GM18870 (cell line): ENCODE measurements at regions not wholly inside any gene's neighbourhood (a gene's known extent, or its start where the extent isn't known, plus 50 kb on each side); places are given as distances from the start of the nearest gene placed in this dataset.

Source experiments
- ATAC-seq: cut with Tn5 transposase; IDR thresholded peaks from one replicate; pipeline ENCODE4 v1.9.1; 2021; ENCODE audit warnings: moderate library complexity; ENCODE audit not compliant: unreplicated experiment

DNA sequence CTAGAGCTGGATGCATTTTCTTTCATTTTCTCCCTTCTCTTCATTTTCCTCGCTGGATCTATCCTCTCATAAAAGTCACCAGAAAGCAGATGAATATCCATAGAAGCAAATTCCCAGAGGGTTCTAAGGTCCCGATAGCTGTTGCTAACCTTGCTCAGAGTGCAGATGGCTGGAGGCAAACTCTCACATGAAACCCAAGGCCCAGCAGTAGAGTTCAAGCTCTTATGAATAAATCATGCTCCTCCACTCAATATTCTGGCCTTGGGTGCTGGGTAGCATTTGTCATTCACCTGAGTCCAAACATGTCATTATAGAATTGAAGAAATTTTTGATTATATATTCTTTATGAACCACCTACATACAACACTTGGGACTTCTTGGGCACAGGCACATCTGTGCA is 539.7 kb upstream of the MARCKS start:
- ATAC-seq, result no peak

DNA sequence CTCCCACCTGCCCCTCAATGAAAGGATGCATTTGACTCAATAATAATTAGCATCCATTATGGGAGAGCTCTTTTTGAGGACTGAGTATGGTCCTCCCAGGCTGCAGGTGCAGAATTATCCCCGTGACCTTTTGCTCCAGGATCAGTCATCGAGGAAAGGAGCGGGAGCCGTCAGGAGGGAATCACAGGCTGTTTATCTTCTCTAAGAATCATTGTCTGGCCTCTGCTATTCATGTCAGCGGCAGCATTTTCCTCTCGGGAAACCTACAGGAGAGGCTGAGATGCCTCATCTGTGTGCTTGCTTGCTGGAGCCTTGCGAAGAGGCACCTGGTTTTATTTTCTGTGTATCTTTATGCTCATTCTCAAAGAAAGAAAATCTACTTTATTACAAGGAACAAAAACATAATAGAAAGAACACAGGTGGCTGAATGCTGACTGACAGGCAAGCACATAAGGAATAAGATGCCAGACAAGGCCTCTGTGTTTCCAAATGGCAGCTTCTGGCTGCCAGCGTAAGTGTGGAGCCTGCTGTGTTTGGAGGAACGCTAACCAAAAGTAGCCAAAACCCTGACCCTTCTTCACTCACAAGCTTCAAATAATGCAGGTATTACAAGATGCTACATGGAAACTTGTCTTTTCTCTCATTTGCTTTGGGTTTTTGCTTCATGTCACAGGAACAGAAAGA is 539.1 kb upstream of the MARCKS start:
- ATAC-seq, result no peak

DNA sequence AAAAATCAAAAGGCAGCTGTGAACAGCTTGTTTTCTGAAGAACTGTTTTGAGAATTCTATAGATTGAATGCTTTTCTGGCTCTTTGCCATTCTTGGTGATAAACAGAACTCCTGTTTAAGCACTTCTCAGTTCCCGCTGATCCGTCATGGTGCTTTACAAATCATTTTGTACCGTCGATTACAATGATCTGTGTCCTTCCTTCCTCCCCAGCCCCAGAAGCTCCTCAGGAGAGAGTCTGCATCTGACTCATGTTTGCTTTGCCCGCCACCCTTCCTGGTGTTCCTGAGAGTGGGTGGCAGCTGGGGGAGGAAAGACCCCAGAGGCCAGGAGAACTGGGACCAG is 538.6 kb upstream of the MARCKS start:
- no peak for ATAC-seq

DNA sequence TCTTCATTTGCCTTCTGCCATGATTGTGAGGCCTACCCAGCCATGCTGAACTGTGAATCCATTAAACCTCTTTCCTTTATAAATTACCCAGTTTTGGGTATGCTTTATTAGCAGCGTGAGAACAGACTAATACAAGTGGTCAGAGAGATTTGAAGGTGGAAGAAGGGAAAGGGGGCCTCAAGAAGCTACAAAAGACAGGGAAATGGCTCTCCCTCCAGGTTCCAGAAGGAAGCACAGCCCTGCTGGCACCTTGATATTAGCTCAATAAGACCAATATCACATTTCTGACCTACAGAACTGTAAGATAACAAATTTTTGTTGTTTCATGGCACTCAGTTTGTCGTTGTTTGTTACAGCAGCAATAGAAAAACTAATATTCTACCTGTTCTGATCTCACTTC is 536.5 kb upstream of the MARCKS start:
- no peak for ATAC-seq

DNA sequence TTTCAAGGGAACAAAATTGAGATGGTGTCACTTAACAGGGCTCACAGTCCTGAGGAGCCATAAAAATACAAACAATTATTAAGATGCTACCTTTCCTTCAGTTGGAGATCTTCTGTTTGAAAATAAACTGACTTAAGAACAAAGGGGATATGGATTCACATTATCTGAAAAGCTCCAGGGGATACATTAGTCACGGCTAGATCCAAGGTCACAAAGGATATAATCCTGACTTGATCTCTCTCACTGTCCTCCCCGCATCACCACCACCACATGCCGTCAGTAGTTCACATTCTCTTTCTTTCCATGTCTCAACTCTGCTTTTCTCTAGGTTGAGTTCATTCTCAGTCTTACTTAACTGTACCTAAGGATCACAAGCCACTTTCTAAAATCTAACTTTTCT is 530.4 kb upstream of the MARCKS start:
- no peak for ATAC-seq

DNA sequence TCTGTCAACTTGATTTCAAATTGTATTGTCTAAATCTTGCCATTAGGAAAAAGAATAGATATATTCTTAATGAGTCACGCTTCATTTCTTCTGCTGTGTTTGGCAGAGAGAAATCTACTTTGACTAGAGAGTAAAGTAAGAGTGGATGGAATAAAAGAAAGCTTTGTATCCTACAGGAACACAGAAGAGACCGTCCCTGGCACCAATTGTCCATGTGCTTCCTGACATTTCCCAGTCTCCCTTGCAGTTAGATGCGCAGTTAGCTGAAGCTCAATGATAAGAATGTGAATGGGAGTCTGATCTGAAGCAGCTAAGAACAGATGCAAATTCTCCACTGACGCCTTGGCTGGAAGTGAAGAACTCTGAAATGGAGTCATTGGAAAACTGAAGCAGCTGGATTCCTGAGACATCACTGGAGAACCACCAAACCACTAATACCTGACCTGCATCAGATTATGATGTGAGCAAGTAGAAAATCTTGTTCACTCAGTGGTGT is 528.2 kb upstream of the MARCKS start:
- ATAC-seq, result no peak

DNA sequence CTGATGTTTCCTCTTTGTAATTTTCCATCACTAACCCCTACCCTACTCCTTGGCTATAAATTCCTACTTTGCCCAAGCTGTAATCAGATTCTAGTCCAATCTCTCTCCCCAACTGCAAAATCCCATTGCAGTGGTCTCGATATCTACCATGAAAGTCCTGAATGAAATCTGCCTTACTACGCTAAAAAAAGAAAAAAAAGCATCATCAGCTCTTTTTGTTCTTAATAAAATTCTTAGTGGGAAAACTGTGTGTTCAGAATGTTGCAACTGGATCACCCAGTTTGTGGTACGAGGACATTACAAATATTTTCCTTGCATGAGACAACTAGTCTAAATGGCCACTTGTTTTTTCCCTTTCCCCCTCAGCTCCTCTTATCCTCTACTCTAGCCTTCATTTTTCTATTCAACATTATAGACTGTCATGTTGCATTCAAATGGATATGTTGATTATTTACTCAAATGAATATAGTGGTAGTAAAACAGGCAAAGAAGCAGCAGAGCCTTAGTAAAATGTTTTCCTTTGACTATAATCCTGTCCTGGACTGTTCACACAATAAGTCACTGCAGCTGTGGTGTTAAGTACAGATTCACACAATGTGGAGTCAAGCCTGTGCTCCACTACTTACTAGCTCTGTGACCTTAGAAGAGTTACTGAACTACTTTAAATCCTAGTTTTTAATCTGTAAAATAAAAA is 527.1 kb upstream of the MARCKS start:
- ATAC-seq, result no peak

DNA sequence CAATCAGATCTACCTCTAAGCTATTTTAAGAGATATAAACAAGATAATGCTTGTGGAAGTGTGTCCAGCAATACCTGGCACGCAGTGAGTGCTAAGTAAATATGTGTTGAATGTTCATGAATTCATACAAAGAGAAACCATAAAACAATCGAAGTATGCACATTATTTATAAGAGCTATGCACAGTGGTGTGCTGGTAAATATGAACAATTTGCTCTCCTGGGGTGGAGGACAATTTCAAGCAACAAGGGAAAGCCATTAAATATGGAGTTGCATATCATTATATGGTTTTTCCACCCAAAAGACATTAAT is 526.6 kb upstream of the MARCKS start:
- ATAC-seq, result no peak

DNA sequence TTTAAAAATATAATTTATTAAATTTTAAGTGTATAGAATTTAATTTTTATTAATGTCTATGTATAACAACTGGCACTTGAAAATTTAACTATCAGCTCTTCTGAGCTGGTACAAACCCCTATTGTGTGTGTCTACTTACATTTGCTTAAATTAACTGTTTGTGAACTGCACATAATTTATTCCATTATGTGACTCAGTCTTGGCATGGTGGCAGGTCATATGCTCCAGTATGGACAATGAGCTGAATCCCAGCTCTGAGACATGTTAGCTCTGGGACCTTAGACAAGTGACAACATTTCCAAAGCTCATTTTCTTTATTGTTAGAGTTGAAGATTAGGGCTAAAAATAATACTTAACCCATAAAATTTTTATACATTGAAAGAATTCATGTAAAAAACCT is 526.1 kb upstream of the MARCKS start:
- ATAC-seq, result no peak

DNA sequence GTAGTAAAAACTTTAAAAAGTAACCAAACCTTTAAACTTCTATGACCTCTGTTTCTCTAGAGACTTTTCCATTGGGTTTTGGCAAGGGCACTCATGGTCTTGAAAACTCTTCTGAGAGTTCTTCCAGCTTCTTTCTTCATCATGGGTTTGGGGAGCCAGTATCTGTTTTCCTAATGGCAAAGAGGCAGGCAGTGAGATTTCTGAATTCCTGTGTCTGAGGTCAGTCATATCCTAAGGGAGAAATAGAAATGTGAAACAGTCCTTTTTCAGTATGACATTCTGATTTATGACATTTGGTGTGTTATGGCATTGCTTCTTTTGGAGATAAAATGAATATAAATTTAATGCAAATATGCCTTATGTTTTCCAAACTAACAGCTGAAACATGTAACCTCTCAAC is 518.5 kb upstream of the MARCKS start:
- ATAC-seq, result no peak

DNA sequence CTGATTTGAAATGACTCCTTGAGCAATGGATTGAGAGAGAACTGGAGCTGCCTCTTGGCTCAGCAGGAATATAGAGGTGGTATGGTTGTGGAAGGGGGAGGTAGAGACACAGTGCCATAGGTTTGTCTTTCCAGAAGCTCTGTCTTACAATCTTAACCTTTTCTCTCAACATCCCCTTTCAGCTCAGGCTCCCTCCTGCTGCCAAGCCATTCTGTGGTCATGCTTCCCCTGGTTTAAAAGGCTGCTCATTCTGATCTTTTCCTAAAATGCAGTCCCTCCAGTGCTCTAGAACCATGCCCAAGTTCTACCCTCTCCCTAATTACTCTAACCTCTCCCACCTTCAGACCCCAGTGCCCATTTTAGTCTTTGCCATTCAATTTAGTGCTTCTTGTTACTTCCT is 517.9 kb upstream of the MARCKS start:
- ATAC-seq, result no peak

DNA sequence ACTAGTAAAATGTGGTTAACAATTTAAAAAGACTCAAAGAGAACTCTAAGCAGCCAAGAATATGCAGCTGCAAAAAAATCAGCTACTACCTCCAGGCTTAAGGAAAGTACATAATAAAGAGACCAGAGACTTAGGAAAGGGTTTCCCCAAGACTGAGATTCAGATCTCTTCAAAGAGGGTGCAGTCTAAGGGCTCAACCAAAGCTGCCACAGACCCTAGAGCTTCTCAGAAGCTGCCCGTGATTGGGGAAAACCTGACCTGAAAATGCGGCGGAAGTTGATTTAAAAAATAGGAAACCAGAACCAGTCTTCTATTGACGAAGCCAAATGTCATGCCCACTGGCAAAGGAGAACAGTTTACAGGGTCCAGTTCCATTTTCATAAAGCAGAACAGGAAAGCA is 516.8 kb upstream of the MARCKS start:
- ATAC-seq, result no peak

DNA sequence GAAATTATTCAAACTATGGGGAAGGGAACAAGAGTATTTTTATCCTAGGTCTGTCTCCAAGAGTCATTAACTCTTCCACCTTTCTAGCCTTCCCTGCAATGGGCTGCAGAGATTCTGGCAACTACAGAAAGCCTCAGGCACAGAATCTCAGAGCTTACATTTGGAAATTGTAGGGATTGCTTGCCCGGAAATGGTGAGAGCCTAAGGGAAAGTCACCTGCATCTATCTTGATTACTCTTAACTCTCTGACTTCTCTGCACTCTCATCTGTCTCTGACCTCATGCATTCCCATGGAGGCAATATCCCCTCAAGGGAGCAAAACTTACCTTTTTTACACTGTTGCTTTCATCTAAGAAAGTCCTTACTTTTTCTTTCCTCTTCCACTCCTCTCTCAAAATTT is 513.2 kb upstream of the MARCKS start:
- ATAC-seq, result no peak

DNA sequence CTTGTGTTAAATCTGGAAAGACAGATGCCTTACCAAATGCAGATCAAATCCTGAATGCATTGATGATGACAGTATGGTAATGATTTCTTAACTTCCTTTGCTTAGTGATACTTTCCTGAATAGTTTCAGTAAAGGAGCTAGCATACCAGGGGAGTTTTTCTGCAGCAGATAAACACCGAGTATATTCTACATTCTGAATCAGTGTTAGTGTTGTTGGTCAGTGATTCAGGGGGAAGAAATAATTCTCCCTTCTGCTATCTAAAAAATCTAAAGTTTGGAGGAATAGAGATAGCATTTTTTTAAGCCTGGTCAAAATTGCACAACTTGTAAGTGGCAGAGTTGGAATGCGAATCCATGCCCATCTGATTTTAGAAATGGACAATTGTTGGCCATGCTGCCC is 512.2 kb upstream of the MARCKS start:
- ATAC-seq, result no peak

DNA sequence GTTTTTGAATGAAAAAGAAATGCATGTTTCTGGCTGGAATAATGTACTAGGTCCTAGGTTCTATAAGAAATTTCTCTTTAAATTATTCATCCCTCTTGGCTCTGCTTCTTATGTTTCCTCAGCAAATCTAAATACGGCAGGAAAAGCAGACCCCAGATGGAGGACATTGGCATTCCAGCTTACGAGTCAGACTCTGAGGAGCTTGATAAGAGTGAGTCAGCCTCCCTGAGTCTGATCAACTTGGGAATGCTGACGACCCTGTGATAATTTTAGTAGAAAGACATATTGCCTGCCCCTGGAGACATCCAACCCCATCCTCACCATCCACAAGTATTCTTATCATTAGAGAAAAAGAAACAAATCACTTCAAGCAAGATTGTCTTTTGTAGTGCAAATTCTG is 509.7 kb upstream of the MARCKS start:
- no peak for ATAC-seq

DNA sequence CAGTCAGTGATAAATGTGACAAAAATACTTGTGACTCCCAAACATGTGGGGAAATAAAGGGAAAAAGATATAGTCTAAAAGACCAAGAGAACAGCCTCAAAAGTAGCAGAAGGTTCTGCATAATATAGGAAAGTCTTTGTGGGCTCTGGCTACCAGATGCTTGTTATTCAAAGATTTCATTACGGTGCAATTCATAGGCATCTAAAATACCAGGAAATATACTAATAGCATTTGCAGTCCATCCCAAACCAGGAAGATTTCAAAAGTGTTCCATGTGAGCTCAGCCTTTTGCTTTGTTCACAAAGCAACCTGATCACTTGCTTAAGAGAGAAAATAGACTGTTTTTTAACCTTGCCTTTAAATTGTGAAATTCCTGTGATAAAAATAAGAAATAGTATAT is 506.7 kb upstream of the MARCKS start:
- ATAC-seq, result no peak

DNA sequence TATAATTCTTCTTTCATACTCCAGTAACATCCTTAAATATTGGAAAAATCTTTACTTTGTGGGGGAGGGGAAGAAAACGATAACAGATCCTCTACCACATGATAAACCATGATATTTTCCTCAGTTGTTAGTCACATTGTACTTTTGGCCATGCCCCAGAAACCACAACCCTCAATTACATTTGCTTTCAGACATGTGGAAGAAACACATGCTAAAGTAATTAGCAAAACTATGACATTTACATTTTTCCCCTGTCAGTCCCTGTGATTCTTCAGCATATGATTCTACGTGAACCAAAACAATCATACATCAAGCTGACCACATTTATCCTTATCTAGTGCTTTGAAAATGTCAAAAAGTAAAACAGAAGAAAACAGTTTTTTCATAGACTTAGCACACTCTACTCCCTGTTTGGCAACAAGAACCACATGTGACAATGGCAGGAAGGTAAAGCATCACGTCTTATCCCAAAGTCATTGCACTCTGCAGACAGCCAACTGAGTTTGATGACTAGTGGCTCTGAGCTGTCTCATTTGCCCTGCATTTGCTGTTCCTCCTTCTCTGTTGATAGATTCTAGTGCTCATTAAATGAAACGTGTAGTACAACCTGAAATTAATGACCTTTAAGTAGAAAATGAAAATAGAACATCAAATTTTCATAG is 505.8 kb upstream of the MARCKS start:
- no peak for ATAC-seq

DNA sequence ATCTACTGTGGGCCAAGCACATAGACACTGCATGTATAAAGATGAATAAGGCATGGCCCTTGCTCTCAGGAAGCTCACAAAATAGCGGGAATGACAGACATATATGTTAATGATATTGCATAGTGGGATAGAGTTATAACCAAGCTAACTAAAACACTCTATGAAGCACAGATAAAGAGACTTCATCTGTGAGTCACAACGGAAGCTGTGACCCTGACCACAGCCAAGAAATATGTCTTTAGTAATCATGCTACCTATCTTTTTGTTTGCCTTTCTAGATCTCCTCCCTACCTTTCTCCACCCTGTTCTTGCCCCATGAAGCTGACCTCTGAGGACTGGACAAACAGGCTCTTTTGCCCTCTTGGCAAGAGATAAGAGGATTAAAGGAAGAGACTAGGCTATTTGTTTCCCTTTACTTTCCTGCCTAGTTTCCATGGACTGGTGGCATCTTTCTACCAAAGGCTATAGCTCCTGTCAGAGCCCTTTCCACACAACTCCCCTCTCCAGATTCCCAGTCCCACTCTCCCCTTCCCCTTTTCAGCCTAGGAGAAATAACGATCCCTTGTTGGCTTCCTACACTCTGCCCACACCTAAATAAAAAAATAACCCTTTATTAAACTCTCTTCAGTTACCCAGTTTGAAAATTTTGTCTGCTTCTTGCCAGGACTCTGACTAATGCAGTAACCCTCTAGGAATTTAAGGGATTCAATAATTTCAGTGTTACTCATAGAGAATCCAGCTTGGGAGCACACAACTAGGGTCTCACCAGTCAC is 504.9 kb upstream of the MARCKS start:
- no peak for ATAC-seq

DNA sequence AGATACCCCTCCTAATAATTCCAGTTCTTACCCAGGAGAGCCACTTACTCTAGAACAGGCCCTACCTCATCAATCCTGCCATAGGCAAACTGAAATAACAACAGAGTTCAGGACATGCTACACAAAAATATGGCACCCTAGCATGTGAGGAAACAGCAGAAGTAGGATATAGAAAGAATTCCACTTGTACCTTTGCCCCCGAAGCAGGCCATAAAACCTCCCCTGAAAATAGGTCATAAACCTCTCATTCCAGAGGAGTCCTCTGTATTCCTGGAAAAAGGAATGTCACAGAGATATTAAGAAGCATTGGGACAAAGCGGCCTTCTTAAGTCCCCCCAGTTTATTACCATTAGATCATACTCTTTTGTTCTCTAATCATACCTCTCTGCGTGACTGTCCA is 504.3 kb upstream of the MARCKS start:
- no peak for ATAC-seq

DNA sequence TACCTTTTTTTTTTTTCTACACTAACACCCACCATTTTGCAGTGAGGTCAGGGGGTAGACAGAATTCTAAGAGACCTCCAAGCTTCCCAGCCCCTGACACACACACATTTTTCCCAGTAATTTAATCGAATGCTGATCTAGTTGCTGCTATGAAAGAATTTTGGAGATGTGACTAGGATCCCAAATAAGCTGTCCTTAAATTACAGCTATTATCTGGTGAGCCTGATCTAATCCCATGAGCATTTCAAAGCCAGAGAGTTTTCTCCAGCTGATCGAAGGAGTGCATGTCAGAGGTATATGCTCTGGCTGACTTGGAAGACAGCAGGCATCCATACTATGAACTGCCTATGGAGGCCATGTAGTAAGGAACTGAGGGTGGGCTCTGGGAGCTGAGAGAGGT is 503.8 kb upstream of the MARCKS start:
- no peak for ATAC-seq

DNA sequence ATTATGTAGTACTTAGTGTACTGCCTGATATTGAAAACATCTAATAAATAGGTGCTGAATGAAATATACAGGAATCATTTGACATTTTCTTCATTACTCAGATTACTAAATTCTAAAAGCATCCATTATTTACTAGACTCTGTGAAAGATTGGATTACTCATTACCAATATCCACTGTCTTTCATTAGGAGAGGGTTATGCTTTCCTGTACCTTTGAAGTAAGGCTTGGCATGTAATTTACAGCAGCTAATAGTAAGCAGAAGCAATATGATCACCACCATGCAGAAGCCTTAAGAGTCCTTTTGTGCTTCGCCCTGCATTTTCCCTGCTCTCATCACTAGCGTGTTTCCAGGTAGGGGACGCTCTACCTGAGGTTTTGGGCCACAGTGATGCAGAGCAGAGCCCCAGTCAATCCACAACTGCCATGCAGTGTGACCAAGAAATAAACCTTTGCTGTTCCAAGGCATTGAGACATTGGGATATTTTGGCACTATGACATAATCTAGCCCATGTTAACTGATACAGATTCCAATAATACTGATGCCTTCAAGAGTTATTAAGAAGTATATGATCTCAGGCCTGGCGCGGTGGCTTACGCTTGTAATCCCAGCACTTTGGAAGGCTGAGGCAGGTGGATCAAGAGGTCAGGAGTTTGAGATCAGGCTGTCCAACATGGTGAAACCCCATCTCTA is 502.8 kb upstream of the MARCKS start:
- ATAC-seq, result no peak
